GM21423 (cell line): ENCODE measurements at regions not wholly inside any gene's neighbourhood (a gene's known extent, or its start where the extent isn't known, plus 50 kb on each side); places are given as distances from the start of the nearest gene placed in this dataset.
"Not testable (repeated sequence)": the region's sequence is repeated elsewhere in the genome, so short reads cannot be mapped to it uniquely, and the experiment has no call there.

Experiments used
- ATAC-seq: cut with Tn5 transposase; IDR thresholded peaks from one replicate; pipeline ENCODE4 v1.9.1; 2021; ENCODE audit warnings: mild to moderate bottlenecking, moderate library complexity; ENCODE audit not compliant: unreplicated experiment

GRCh38 chr7:119046068-119046467 lies 821.6 kb downstream of the ANKRD7 start:
- no peak for ATAC-seq

GRCh38 chr7:119065966-119066365 lies 841.5 kb downstream of the ANKRD7 start:
- ATAC-seq = no peak

GRCh38 chr7:119086026-119086425 lies 861.5 kb downstream of the ANKRD7 start:
- no peak for ATAC-seq

GRCh38 chr7:119090851-119091250 lies 866.3 kb downstream of the ANKRD7 start:
- ATAC-seq = no peak

- ATAC-seq = no peak
Measured at GRCh38 chr7:119096683-119097082, 872.2 kb downstream of the ANKRD7 start.

GRCh38 chr7:119100611-119101258 lies 876.2 kb downstream of the ANKRD7 start:
- ATAC-seq = not testable (repeated sequence)

GRCh38 chr7:119102291-119102690 lies 877.8 kb downstream of the ANKRD7 start:
- ATAC-seq = no peak

- no peak for ATAC-seq
Measured at GRCh38 chr7:119105381-119105780, 880.9 kb downstream of the ANKRD7 start.

GRCh38 chr7:119123326-119123725 lies 898.8 kb downstream of the ANKRD7 start:
- no peak for ATAC-seq

GRCh38 chr7:119127706-119128105 lies 903.2 kb downstream of the ANKRD7 start:
- ATAC-seq = no peak

GRCh38 chr7:119132436-119132835 lies 907.9 kb downstream of the ANKRD7 start:
- ATAC-seq = no peak

GRCh38 chr7:119167431-119167830 lies 942.9 kb downstream of the ANKRD7 start:
- ATAC-seq = no peak

GRCh38 chr7:119172043-119172442 lies 947.5 kb downstream of the ANKRD7 start:
- ATAC-seq = no peak

- ATAC-seq = peak; percentile 70
Measured at GRCh38 chr7:119175911-119176627, 951.6 kb downstream of the ANKRD7 start.

GRCh38 chr7:119177863-119178262 lies 953.4 kb downstream of the ANKRD7 start:
- ATAC-seq = no peak

GRCh38 chr7:119184124-119184788 lies 959.8 kb downstream of the ANKRD7 start:
- ATAC-seq = no peak

- ATAC-seq = no peak
Measured at GRCh38 chr7:119196183-119196582, 971.7 kb downstream of the ANKRD7 start.

GRCh38 chr7:119197172-119197876 lies 972.8 kb downstream of the ANKRD7 start:
- ATAC-seq = no peak

GRCh38 chr7:119197877-119198527 lies 973.5 kb downstream of the ANKRD7 start:
- peak; percentile 92 for ATAC-seq

- no peak for ATAC-seq
Measured at GRCh38 chr7:119219663-119220062, 995.2 kb downstream of the ANKRD7 start.

GRCh38 chr7:119223930-119224329 lies 999.4 kb downstream of the ANKRD7 start:
- no peak for ATAC-seq
